Embryonic facial prominence (tissue), 1 donor: ENCODE measurements at regions not wholly inside any gene's neighbourhood (a gene's known extent, or its start where the extent isn't known, plus 50 kb on each side); places are given as distances from the start of the nearest gene placed in this dataset.
"Not testable (repeated sequence)": the region's sequence is repeated elsewhere in the genome, so short reads cannot be mapped to it uniquely, and the experiment has no call there.

Source experiments
- DNase-seq: peaks from one replicate; pipeline ENCODE4 v3.0.0-alpha.2; 2016; ENCODE audit errors: extremely low spot score

DNA sequence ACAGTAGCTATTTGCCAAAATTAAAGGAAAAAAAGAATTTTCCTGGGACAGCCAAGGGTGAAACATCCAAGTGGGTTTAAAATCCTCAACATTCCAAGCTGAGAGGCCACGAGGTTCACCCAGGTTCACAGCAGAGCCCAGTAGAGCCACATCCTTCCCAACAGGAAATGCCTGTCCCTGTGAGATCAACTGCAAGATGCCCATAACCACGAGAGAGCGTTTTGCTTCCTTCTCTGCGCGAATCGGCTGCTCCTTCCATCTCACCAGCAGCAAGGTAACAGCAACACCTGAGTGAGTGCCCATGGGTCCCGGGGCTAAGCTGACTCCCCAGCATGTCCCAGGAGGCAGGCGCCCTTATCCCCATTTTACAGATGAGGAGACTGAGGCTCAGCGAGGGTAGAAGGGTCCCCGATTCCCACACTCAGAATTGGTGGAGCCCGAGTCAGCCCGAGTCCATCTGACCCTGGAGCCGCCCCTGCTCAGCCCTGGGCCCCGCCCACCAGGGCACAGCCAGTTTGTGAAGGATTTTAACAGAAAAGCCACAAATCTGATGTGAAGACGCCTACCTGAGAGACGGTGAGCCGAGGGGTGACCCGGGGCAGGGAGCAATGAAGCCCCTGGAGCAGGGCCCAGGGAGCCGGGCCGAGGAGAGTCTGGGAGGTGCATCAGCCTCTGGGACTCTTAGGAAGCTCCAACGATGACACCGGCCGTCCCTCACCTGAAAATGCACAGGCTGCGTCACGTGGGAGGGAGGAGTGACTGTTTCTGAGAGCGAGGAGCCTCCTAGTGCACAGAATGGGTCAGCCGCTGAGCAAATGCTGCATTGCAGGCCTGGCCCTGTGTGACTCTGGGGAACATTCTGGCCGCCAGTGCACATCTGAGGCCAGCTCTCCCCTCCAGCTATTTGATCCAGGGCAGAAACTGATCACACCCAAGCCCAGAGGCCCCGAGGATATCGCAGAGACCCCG, 236.9 kb upstream of the SFSWAP start:
- no peak for DNase-seq

DNA sequence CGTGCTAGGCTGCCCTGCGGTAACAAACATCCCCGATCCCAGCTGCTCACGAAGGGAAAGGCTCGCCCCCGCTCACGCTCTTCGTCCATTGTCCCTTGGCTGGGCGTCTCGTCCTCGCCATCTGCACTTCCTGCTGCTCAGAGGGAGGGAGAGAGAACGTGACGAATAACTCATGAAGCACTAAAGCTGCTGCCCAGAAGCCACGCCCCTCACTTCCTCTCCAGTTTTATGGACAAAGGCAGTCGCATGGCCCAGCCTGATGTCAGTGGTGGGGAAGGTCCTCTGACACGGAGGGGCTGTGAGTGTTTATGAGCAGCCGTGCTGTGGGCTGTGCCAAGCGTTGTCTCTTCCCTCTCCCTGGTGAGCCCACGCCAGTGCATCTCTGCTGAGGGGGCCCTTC, 235.9 kb upstream of the SFSWAP start:
- DNase-seq, result not testable (repeated sequence)

DNA sequence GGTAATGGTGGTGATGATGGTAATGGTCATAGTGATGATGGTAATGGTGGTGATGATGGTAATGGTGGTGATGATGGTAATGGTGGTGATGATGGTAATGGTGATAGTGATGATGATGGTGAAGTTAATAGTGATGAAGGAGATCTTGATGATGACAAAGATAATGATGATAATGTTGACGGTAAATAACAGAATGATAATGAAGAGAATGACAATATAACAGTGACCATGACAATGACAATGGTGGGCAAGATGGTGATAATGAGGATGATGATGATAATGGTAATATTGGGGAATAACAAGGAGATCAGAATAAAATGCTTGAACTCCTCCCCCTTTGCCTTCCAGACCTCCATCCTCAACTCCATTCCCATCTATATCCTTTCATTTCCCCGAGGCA, 233.3 kb upstream of the SFSWAP start:
- no peak for DNase-seq

DNA sequence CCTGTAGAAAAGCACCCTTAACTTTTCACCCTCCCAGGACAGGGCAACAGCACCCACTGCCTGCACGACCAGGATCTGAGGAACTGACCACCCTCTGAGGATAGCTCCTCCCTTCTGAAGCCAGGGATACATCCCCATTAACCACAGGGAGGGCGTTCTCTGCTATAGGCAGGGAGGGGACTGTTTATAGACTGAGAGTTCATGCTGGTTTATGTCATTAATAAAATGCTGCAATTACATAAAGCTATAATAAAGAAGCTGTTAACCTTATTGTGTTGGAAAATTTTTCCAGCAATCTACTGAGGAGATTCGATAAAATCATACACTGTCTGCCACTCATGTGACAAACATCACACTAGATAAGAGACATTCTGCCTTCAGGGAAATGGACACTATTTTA, 232.4 kb upstream of the SFSWAP start:
- DNase-seq, result no peak

DNA sequence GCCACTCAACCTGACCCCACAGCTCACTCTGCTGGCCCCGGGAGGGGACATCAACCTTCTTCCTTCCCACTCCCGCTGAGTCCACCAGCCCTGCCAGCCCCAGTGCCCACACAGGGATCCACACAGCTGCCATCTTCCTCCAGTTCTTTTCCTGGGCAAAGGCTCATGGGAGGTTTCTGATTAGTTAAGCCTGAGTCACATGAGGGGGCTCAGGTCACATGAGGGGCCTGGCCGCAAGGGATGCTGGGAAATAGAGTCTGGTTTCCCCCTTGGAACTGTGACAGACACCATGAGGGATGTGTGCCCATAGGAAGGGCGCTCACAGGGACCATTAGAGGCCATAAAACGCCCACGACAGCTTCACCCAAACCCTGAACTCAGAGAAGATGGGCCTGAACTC, 228.7 kb upstream of the SFSWAP start:
- no peak for DNase-seq

DNA sequence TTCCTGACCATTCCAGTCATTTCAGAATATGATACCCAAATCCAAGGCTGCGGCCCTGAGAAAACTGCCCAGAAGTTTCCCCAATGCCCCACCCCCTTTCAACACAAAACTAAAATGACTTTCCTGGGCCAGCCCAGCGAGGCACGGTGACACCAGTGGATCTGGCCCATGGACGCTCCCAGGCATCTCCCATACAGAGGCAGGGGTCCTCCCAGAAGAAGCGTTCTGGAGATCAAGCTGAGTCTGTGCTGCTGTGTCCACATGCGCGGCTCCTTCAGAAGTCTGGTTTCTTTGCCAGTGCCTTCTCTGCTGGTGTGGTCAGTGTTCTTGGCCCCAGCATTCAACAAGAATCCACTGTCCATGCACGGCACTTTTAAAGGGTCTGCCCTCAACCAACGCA, 228.2 kb upstream of the SFSWAP start:
- no peak for DNase-seq

DNA sequence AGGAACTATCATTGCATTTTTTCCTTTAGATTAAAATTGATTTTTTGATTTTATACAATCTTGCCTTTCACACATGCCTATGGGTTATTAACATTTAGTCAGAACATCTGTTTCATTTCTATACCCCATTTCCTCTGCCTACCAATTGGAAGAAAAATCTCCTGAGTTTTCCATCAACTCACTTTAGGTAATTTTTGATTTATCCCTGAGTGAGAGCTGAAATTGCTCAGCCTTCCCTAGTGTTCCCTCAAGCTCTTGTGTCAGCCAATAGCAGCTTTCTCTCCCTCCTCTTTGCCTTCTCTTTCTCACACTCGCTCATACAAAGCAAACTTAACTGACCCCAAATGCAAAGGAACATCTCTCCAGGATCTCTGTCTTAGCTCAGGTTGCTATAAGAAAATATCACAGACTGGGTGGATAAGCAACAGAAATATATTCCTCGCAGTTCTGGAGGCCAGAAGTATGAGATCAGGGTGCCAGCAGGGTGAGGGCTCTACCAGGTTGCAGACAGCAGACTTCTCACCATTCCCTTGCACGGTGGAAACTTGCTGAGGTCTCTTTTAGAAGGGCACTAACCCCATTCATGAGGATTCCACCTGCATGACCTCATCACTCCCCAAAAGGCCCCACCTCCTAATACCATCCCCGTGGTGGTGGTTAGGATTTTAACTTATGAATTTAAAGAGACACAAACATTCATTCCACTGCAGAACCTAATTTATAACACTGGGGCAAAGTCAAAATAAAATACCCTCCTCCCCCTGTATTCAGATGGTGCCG, 224.2 kb upstream of the SFSWAP start:
- no peak for DNase-seq

DNA sequence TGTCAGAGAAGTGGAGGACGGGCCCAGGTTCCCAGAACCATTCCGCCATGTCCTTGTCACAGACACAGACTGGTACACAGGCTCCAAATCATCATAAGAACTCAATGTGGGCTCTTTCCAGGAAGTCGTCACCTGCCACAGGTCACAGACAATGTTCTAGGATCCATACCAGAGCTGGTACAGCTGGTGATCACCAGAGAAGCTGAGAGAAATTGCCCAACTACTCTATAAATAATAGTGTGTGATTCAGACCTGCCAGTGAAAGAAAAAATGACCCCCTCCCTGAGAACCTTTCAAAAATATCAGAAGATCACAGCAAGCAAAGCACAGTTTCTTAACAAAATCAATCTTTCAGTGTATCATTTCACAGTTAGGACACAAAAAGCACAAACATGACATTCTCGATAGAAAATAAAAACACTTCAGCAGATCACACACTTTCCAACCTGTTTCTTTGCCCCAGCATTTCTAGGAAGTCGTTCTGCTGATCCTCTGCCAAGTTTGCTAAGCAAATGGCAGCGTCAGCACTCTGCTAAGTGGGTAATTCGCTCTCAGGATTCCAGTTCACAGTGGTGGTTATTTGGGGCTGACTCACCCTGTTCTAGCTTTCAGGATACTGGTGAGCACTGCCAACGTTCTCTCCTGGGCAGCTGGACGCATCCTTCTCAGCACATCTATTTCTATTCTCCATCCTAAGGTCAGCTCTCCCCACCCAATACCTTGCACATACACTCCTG, 223.3 kb upstream of the SFSWAP start:
- DNase-seq, result no peak

DNA sequence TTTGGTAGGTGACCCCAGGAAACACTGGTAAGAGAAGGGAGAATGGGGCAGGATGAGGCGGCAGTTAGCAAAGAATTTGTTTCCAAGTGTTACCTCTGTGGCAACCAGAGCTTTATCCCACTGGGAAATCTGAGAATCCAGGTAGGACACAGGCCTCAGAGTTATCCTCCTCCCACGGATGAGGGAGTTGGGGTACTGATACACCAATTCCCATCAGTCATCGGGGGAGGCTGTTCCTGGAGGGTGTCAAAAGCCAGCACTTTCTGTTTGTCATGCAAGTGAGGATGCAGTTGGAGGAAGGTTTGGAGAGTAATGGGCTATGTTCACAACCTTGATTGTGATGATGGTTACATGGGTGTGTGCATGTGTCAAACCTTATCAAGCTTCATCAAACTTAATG, 221.2 kb upstream of the SFSWAP start:
- no peak for DNase-seq

DNA sequence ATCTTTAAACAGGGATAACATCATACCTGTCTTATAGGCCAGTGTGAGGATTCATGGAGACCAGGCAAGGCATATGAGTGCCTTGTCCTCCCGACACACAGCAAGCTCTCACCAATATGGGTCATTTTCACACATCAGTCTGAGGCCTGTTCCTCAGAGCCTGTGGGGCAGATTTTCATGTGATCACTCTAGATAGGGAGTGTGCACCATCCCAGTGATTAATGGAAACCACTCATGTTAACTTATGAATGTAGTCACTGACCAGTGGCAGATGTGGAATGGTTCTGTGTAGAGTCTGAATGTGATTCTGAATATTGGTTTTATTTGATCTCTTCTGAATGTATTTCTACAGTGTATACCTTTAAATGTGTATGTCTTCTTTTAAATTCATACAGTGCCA, 219.7 kb upstream of the SFSWAP start:
- no peak for DNase-seq

DNA sequence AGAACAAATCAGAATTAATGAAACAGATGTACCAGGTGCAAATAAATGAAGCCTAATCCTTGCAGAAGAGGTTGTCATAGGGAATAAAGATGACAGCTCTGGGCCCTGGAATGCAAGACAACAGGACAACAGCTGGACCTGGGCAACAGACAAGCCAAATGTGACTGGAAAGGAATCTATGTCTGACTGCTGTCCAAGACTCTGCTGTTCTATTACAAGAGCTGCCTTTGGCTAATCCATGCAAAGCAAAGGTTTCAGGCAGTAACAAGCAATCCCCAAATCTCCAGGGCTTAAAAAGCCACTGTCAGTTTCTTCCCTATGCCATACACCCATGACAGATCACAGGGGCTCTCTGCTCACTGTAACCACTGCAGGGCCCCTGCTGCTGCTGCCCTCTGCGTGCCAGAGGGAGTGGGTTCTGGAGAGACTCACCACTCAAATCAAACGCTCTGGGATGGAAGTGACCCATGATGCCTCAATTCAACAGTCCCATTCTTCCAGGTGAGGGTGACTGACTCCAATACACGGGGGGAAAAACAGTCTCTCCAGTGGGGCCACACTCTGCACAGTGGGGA, 218.9 kb upstream of the SFSWAP start:
- no peak for DNase-seq

DNA sequence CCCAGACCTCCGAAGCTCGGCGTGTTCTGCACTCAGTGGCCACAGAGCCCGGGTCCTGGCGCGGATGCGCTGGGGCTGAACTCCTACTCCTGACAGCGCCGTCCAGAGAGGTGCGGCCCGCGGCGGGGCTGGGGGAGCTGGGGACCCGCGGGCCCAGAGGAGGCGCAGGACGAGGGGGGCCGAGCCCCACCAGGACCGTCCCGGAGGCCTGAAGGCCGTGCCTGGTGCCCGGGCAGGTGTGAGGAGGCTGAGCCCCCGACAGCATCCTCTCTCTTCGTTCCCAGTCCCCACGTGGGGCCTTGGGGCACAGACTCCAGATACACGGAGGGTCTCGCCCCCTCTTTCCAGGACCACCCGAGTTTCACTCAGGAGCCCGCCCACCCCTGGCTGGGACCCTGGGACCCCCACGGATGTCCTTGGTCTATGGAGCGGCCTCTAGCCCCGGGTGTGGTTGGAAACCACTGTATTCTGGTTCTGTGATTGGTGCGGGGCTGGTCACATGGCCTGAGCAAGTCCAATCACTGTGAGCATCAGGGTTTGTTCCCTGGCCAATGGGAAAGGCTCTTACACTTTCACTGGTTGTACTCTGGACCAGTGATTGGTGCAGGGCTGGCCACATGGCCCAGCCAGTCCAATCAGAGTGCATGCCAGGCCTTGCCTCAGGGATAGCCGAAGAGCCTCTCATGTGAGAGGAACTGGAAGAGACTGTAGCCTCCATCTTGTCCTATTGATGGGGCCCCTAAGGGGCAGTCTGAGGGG, 217.6 kb upstream of the SFSWAP start:
- DNase-seq, result no peak

DNA sequence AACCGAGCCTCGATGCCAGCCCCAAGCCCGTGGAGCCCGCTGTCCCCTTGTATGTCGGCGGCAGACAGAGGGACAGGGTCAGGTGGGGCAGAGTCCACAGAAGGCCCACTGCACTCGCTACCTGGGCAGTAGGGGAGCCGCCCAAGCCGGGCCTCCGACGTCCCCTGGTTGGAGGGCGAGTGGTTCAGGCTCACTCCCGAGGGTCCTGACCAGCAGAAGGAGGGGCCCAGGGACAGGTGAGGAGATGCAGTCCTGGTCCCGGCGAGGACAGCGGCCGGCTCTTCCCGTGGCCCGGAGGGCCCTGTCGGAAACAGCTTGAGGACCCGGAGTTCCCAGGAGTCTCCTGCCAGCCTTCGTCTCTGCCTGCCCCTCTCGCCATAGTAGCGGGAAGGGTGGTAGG, 216.7 kb upstream of the SFSWAP start:
- DNase-seq, result no peak

DNA sequence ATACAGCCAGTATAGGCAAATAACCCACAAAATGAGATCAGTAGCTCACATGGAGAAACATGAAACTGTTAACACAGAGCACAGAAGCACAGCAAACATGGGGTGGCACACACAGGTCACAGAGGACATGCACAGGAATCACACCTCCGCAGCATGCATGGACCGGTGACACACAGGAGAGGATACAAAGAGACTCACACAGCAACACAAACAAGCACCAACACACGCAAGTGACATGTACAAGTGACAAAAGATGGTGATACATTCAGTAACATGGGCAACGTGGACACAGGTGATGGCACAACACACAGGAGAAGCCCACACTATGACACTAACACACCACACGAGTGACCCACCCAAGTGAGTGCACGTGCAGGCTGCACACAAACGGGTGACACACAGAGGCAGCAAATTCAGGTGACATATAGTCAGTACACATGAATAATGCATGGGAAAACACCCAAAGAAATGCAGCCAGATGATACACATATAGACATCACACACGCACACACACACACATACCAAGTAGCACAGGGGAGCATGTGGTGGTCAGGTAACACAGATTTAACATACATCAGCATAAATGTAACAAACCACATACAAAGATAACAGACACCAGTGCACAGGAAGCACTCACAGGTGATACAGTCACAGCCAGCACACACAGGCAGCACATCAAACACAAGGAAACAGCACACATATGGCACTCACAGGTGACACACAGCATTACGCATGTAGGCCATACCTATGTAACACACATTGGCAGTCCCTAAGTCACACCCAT, 216.0 kb upstream of the SFSWAP start:
- DNase-seq, result no peak

DNA sequence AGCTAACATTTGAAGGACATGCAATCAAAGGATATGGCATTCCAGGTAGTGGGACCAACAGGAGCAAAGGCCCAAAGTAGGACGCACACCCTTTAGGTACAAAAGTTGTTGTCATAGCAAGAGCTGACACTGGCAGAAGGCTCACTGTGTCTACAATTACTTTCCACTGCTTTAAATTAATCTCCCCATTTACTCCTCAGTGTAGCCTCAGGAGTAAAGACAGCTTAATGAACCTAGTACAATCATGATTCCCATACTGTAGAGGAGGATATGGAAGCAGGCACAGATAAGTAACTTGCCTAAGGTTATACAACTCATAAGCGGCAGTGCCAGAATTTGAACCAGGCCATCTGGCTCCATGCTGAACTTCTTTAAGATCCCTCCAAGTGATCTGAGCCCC, 212.9 kb upstream of the SFSWAP start:
- DNase-seq, result no peak

DNA sequence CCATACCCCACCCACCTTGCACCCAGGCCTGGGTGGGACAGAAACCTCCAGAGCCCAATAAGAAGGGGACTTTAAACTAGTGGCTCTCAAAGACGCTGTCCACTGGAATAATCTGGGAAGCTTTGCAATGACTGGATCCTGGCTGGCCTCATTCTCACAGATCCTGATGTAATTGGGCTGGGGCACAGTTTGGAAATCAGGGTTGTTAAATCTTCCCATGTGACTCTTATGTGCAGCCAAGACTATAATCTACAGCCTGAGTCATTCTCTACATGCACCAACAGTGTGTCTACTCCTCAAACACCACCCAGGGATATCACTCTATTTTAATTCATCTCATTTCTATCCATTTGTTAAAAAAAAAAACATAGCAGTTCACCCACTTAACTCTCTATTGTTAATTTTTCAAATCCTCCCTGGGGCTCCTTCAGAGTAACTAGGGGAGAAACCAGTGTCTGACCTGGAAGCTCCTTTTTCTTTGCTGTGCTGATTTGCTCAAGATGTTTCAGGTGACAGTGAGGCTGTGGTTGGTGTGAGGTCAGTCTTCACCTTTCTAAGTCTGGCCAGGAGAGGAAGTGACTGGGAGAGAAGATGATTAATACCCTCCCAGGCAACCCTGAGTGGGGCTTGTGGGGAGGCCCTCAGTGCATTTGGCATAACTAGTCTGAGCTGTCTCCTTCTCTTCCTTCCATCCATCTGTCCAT, 211.6 kb upstream of the SFSWAP start:
- no peak for DNase-seq

DNA sequence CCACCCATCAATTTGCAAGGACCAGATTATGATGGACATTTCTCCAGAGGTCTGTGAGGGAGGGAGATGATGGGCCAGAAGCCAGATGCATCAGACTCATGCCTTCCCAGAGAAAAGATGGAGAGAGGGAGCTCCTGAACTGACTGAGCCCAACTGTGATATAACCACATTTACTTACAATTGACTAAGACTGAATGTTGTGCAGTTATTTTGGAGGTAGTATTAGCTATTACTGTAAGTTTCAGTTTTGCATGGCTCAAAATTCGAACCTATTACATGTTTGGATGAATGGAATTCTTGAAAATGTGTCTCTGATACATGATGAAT, 211.1 kb upstream of the SFSWAP start:
- no peak for DNase-seq

DNA sequence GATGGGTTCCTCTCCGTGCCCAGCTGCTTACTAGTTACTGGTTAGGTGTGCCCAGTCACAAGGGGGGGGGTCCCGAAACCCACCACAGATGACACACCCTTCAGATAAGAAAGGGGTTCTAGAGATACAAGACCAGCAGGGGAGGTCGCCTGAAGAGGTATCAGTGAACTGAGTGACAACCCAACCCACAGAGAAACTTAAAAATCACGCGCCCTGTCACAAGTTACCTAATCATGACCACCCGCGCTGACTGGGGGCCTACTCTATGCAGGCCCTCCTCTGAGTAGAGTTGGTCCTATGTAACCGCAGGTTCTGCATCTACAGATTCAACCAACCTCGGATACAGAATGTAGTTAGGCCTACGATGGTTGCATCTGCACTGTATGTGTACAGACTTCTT, 210.3 kb upstream of the SFSWAP start:
- DNase-seq, result no peak

DNA sequence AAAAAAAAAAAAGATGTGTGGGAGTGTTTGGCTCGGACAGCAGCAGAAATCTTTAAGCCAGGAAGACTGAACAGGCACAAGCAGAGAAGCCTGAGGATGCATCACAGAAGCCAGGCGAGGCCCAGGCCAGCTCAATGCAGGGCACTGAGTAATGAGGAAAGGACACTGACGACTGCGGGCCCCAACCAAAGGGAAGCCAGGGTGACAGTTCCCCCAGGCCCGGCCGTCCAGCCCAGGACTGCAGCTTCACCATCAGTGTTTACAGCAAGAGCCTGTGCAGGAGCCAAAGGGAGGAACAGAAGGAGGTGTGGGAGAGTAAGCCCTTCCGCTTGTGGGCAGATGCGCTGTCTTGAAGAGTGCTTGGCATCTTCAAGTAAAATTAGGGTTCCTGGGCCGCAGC, 205.3 kb upstream of the SFSWAP start:
- DNase-seq, result no peak

DNA sequence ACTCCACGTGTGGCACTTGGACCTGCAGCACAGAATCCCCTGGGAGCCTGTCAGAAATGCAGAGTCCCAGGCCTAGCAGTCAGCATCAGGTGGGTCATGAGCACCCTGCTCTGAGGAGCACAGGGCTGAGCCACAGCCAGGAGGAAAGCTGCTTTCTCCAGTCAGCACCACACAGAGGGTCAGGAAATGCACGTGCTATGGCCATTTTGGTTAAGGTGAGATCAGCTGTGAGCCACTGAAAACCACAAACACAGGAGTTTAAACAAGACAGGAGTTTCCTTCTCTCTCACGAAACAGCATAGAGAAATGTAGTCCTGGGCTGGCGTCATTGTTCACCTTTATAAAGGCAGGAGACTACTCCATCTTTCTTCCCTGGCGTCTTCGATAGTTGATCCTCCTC, 204.5 kb upstream of the SFSWAP start:
- DNase-seq, result no peak
